ENCODE measurements at regions not wholly inside any gene's neighbourhood (a gene's known extent, or its start where the extent isn't known, plus 50 kb on each side); places are given as distances from the start of the nearest gene placed in this dataset.
"Not testable (repeated sequence)": the region's sequence is repeated elsewhere in the genome, so short reads cannot be mapped to it uniquely, and the experiment has no call there.

- no peak for DNase-seq
Measured at GRCh38 chr2:109669731-109670130, 55.6 kb downstream of the SOWAHC start.

DNA sequence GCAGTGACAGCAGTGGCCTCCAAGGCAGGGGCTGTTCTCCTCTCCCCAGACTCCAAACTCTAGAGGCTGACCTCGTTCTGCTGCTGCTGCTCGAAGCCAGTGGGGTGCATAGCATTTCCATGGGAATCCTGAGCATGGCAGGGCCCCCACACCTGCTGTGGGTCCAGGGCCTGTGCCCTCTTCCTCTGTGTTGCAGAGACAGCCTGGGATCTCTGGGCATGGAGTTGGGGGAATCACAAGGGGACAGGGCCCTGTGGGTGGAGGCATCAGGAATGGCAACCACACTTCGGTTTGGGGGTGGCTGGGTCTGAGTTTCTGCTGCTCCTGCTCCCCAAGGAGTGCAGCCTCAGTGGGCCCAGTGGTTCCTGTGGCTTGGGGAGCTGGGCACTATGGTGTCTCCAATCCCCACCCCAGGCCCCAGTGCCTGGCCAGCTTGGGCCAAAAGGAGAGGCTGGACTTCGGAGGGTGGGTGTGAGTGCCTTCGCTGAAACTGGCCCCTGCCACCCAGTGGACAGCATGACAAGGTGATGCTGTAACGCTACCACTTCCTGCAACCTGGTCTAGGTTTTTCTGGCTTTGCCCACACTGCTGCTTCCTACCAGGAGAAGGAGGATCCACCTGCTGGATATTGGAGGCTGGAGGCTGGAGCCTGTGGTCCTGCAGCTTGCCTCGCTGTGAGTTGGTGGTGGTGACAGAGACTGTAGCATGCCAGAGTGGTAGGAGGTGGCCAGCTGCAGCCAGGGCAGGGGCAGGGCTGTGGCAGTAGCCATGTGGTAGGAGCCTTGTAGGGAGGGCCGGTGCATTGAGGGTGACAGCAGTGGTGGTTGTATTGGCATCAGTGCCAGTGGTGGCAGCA, 56.6 kb downstream of the SOWAHC start:
- no peak for DNase-seq

GRCh38 chr2:109674894-109675534, 60.9 kb downstream of the SOWAHC start:
- no peak for DNase-seq

DNA sequence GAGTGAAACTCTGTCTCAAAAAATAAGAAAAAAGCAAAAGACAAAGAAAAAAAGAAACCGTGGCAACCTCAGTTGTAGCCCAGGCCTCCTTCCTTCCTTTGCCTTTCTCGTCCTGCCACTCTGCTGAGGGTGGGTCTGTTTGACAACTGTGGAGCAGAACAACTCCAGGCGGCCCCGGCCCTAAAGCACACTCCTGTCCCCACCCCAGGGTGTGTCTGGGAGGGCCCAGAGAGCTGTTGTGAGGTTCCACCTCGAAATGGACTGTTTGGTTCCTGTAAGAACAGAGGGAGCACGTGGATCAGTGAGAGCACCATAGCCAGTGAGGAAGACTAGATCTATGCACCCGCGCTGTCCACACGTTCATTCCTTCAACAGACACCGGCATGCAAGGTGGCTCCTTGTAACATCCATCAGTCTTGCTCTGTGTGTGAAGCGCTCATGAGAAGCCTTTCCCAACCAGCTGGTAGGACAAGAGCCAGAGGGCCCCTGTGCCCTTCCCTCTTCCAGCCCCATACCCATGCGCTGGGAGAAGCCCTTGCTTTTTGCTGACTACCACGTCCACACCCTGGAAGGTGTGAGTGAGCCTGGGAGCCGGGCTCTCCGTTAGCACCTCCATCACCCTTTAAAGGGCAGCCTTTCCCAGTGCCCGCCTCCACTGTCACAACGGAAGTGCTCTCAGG, 61.6 kb downstream of the SOWAHC start:
- no peak for DNase-seq

DNA sequence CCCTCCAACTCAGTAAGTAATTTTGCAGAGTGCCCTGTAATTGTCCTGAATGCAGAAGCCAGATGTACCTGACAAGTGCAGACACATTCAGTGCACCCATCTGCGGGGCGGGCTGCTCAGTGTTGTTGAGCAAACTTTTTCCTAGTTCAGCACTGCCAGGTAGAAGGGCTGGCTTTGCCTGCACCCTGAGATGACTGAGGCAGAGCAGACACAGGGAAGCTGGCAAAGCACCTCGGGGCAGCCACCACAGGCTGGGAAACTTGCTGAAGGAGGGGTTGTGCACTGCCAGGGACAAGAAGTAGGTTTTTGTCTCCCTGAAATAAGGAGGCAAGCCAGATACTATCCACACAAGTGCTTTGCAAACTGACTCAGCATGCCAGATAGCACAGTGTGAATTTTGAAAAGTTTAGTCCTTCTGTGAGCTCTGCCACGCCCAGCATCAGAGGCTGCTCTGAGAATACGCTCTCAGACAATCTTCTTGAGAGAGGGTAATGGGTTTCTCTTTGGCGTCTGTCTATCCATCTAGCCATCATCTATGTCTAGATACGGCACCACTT, 62.3 kb downstream of the SOWAHC start:
- no peak for DNase-seq

DNA sequence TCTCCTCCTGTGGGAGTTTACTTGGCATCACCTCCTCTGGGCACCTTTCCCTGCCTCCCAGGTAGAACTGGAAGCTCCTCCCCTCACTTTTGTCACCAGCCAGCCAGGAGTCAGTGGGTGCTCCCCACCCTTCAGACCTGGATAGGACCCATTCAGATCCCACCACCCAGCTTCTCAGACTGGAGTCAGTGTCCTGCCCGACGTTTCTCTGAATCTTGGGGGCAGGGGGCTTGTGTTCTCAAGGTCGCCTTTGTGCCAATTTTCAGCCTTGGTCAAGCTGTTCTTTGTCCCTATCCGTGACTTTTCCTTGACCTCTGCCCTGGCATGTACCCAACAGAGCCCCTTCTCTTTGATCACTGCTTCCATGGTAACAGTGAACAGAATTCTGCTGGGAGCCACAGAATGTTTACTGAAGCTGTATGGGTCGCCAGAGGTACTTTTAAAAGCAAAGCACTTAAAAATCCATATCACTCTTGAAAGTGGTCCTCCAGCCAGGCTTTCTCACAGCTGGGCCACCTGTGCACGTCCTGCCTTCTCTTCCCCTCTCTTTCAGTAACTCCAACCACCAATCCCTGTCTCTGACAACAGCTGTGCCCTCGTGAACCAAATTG, 63.1 kb downstream of the SOWAHC start:
- not testable (repeated sequence) for DNase-seq

GRCh38 chr2:109677835-109678580, 63.8 kb downstream of the SOWAHC start:
- no peak for DNase-seq

- DNase-seq = not testable (repeated sequence)
Measured at GRCh38 chr2:109678724-109679201, 64.6 kb downstream of the SOWAHC start.

DNA sequence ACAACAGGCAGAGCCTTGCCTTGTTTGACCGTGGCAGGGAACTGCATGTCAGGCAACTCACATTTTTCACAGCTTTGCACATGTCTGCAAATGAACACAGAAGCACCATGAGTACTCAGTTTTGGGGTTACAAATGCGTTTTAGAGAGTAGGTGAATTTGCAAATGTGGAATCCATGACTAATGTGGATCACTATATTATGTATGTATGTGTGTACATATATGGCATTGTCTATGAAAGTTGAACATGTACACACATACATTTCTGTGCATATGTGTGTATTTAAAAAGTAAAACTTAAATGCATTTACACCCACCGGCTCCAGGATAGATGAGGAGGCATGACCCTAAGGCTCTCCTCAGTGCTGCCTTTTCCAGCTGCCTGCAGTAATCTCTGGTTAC, 65.1 kb downstream of the SOWAHC start:
- DNase-seq = no peak

- no peak for DNase-seq
Measured at GRCh38 chr2:109679626-109680025, 65.5 kb downstream of the SOWAHC start.

DNA sequence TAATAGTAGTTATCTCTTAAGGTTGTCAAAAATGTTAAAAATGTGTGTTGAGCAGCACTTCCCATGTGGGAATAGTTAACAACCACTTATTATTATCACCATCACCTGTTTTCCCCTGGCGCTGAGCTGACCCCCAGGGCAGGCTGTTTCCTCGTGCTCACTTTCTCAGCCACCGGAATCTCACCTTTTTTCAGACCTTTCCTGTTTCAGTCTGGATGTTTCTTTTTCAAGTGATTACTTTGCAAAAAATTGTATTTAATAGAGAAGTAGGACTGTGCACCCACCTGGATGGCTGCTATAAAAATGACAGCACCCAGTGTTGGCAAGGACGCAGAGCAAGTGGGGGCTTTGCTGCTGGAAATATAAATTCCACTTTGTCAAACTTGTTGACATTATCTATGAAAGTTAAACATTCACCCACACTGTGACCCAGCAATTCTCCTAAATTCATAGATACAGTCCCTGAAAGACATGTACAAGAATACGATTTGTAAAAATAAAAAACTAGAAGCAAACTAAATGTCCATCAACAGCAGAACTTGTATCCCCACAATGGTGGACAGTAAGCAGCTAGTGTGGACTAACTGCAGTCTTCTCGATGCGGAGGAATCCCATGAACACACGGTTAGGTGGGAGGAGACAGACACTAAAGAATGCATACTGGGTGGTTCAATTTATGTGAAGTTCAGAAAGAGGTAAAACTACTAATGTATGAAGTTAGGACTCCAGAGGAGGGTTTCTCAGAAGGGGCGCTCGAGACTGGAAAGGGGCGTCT, 66.5 kb downstream of the SOWAHC start:
- DNase-seq = no peak

- no peak for DNase-seq
Measured at GRCh38 chr2:109681633-109682380, 67.6 kb downstream of the SOWAHC start.

DNA sequence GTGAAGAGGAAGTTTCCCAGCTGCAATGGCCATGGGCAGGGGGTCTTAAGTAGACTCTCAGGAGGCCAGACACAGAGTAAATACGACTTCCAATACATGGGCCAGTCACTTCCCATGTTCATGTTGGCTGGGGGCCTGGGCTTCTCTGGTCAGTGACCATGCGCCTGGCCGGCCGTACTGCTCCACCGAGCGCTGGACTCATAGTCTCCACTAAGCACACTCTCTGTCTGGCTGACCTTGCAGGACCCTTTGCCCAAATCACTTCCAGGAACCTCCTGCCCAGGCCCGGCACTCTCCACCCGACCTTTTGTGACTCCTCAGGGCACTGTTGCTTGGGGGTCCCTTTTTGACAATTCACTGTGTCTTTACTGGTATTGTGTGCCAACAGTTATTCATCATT, 69.3 kb downstream of the SOWAHC start:
- no peak for DNase-seq

GRCh38 chr2:109685453-109685852, 71.3 kb downstream of the SOWAHC start:
- DNase-seq = no peak

DNA sequence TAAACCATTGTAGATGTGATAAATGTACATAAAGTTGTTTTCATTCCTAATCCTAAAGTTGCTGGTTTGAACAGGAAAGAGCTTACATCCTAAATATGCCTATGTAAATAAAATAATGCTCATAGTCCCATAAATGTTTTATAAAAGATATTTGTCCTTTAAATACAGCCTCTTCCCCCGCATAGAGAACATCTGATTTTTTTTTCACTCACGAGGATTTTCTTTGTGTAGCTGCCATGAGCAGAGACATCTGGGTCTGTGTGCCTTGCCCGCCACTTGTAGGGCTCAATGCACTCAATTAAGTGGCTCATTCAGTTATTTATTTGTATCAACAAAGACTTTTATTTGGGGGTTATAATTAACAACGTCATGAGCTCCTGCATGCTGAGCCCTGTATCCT, 72.8 kb downstream of the SOWAHC start:
- no peak for DNase-seq

- no peak for DNase-seq
Measured at GRCh38 chr2:109689182-109689930, 75.2 kb downstream of the SOWAHC start.

DNA sequence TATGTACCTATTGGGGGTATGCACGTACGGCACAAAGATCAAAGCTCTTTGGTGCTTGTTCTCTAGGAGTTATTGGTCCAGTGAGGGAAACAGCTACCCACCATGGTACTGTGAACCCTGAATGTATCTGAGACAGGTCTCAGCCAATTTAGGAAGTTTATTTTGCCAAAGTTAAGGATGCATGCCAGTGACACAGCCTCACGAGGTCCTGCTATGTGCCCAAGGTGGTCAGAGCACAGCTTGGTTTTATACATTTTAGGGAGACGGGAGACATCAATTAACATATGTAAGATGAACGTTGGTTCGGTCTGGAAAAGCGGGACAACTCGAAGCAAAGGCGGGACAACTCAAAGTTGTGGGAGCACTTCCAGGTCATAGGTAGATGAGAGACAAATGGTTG, 75.8 kb downstream of the SOWAHC start:
- DNase-seq = no peak

- no peak for DNase-seq
Measured at GRCh38 chr2:109690457-109690821, 76.3 kb downstream of the SOWAHC start.

DNA sequence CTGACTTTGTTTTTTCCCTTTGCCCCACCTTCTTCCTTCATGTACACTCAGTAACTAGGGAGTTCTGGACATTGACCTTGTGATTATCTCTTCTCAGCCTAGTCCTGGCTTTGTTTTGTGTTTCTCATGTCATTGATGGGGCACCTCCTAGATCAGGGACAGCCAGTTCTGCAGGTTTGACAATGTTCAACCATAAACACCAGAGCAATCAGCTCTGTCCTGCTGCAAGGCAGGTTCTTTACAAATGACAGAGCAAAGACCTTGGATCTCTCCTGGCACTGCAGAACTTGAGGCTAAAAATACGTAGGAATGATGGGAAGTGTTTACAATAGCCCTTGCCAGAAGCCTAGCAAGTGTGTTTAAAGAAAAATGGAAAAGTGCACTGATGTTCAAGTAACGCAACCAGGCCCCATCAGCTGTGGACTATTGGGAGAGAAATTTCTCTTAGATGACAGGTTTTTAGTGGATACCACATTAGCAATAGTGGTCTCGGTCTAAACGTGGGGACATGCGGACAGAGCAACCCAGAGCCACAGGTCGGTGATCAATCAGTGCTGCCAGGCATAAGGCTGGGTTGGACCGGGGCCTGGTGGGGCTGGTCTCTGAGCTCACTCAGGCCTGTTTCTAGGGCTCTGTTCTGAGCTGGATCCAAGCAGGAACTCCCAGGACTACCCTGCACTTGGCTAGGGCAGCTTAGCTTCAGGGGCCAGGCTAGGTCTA, 76.8 kb downstream of the SOWAHC start:
- no peak for DNase-seq
